MM.1S (cell line): ENCODE measurements at regions not wholly inside any gene's neighbourhood (a gene's known extent, or its start where the extent isn't known, plus 50 kb on each side); places are given as distances from the start of the nearest gene placed in this dataset.

Experiments
- DNase-seq: peaks from one replicate; pipeline ENCODE4 v3.0.0-alpha.2; 2015
- H2AFZ ChIP-seq: fragments of 300-600 bp; sonication (generic); 2 replicates; pipeline ENCODE4 v1.6.0; 2016; ENCODE audit warnings: antibody characterized with exemption, low read length
- H3F3A ChIP-seq: fragments of 300-600 bp; sonication (generic); 2 replicates; pipeline ENCODE4 v1.6.1; 2016; ENCODE audit warnings: mild to moderate bottlenecking, antibody characterized with exemption, low read length, moderate library complexity, mixed read lengths; ENCODE audit not compliant: insufficient read depth
- H3K27ac ChIP-seq: fragments of 300-600 bp; sonication (generic); 2 replicates; pipeline ENCODE4 v1.5.1; 2016; ENCODE audit warnings: mild to moderate bottlenecking, low read length
- H3K27me3 ChIP-seq: fragments of 300-600 bp; sonication (generic); replicated peaks from 2 replicates; pipeline ENCODE4 v1.6.0; 2016; ENCODE audit warnings: low read length; ENCODE audit not compliant: insufficient read depth
- H3K36me3 ChIP-seq: fragments of 300-600 bp; sonication (generic); replicated peaks from 2 replicates; pipeline ENCODE4 v1.6.1; 2016; ENCODE audit warnings: mild to moderate bottlenecking, low read length, mixed read lengths; ENCODE audit not compliant: insufficient read depth
- H3K4me1 ChIP-seq: fragments of 300-600 bp; sonication (generic); 2 replicates; pipeline ENCODE4 v1.6.1; 2016; ENCODE audit warnings: low read length, mixed read lengths
- H3K4me2 ChIP-seq: fragments of 300-600 bp; sonication (generic); 2 replicates; pipeline ENCODE4 v1.6.0; 2016; ENCODE audit warnings: low read depth, low read length
- H3K4me3 ChIP-seq: fragments of 300-600 bp; sonication (generic); 2 replicates; pipeline ENCODE4 v1.5.1; 2016; ENCODE audit warnings: low read length, mixed read lengths
- H3K79me2 ChIP-seq: fragments of 300-600 bp; sonication (generic); 2 replicates; pipeline ENCODE4 v1.6.1; 2016; ENCODE audit warnings: mixed run types, low read length, mixed read lengths
- H3K9ac ChIP-seq: fragments of 300-600 bp; sonication (generic); 2 replicates; pipeline ENCODE4 v1.6.1; 2016; ENCODE audit warnings: low read length, mixed read lengths
- H3K9me2 ChIP-seq: fragments of 300-600 bp; sonication (generic); replicated peaks from 2 replicates; pipeline ENCODE4 v1.6.1; 2016; ENCODE audit warnings: mild to moderate bottlenecking, low read length, mixed read lengths; ENCODE audit not compliant: insufficient read depth
- H3K9me3 ChIP-seq: fragments of 300-600 bp; sonication (generic); replicated peaks from 2 replicates; pipeline ENCODE4 v1.6.1; 2016; ENCODE audit warnings: mild to moderate bottlenecking, low read length, mixed read lengths; ENCODE audit not compliant: insufficient read depth
- H4K20me1 ChIP-seq: fragments of 300-600 bp; sonication (generic); 2 replicates; pipeline ENCODE4 v1.6.1; 2016; ENCODE audit warnings: mild to moderate bottlenecking, low read length, moderate library complexity, mixed read lengths; ENCODE audit not compliant: insufficient read depth
- TF ChIP-seq, protein P1 (sequence below): fragments of 300-600 bp; sonication (generic); IDR thresholded peaks from 2 replicates; pipeline ENCODE4 v1.5.1; 2016; ENCODE audit warnings: antibody characterized with exemption, low read length, mixed read lengths

DNA sequence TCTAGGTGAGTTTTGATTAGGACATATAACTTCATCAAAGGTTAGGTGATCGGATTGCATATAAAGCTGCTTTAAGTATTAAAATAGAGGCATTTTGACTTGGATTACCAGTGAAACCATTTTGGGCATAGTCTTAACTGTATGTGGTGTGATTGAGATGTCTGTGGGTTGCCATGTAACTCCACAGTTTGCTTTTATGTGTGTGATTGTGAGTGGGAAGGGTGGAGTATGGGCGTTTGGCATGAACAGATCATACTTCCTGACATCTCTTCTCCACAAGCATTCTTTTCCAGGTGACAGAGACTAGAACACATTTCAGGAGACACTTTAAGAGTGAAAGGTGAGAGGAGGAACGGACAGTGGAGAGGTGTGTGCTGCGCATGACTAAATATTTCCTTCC lies 136.1 kb downstream of the CEP135 start:
- H3K4me2 ChIP-seq: no peak overlapping the region
- no peaks in the 10 kb centered on the region for H4K20me1 ChIP-seq
- no peak overlapping the region for H3K27ac ChIP-seq
- H3K27me3 ChIP-seq: no peaks in the 10 kb centered on the region
- H3K4me1 ChIP-seq: no peaks in the 10 kb centered on the region
- no peak for DNase-seq
- H3K9me2 ChIP-seq: no peaks in the 10 kb centered on the region
- TF ChIP-seq, protein P1, sequence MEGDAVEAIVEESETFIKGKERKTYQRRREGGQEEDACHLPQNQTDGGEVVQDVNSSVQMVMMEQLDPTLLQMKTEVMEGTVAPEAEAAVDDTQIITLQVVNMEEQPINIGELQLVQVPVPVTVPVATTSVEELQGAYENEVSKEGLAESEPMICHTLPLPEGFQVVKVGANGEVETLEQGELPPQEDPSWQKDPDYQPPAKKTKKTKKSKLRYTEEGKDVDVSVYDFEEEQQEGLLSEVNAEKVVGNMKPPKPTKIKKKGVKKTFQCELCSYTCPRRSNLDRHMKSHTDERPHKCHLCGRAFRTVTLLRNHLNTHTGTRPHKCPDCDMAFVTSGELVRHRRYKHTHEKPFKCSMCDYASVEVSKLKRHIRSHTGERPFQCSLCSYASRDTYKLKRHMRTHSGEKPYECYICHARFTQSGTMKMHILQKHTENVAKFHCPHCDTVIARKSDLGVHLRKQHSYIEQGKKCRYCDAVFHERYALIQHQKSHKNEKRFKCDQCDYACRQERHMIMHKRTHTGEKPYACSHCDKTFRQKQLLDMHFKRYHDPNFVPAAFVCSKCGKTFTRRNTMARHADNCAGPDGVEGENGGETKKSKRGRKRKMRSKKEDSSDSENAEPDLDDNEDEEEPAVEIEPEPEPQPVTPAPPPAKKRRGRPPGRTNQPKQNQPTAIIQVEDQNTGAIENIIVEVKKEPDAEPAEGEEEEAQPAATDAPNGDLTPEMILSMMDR: no peak
- H3F3A ChIP-seq: no peaks in the 10 kb centered on the region
- no peak overlapping the region for H2AFZ ChIP-seq
- no peak overlapping the region for H3K4me3 ChIP-seq
- no peaks in the 10 kb centered on the region for H3K36me3 ChIP-seq
- H3K79me2 ChIP-seq: no peaks in the 10 kb centered on the region
- H3K9me3 ChIP-seq: no peaks in the 10 kb centered on the region
- no peak overlapping the region for H3K9ac ChIP-seq
